ENCODE measurements at regions not wholly inside any gene's neighbourhood (a gene's known extent, or its start where the extent isn't known, plus 50 kb on each side); places are given as distances from the start of the nearest gene placed in this dataset.
A peak's percentile ranks its signal among the peaks of the same experiment; 100 is the strongest.

- TF ChIP-seq MZF1 (tag by site-specific recombination; IDR thresholded peaks at IDR 0.05; ENCODE audit: borderline replicate concordance) (no peak), ZNF416 (tag by site-specific recombination; IDR thresholded peaks at IDR 0.05) (no peak), ZIC2 (tag by site-specific recombination; IDR thresholded peaks at IDR 0.05) (peak; percentile 64; the same call in 1 of the 2 replicates), REST (tag by site-specific recombination; IDR thresholded peaks at IDR 0.05) (no peak), PRDM2 (tag by site-specific recombination; IDR thresholded peaks at IDR 0.05; ENCODE audit: borderline replicate concordance) (no peak), GFI1B (tag by site-specific recombination; IDR thresholded peaks at IDR 0.05) (no peak), CTCF (tag by site-specific recombination; IDR thresholded peaks at IDR 0.05) (peak; percentile 54; the same call in 1 of the 2 replicates), SP7 (tag by site-specific recombination; IDR thresholded peaks at IDR 0.05) (no peak), ZEB2 (tag by site-specific recombination; IDR thresholded peaks at IDR 0.05) (no peak), ZNF514 (tag by site-specific recombination; IDR thresholded peaks at IDR 0.05) (no peak), BCL11B (tag by site-specific recombination; IDR thresholded peaks at IDR 0.05; ENCODE audit: low read depth) (no peak), ZNF155 (tag by site-specific recombination; IDR thresholded peaks at IDR 0.05) (no peak), PRDM10 (tag by site-specific recombination; IDR thresholded peaks at IDR 0.05) (peak; percentile 58), ZNF548 (tag by site-specific recombination; IDR thresholded peaks at IDR 0.05) (no peak), ZNF2 (tag by site-specific recombination; IDR thresholded peaks at IDR 0.05) (no peak)
Measured at GRCh38 chr6:44630125-44631028, 242.9 kb downstream of the CDC5L start (continued).
